T-helper 2 cell (primary cell): ENCODE measurements at regions not wholly inside any gene's neighbourhood (a gene's known extent, or its start where the extent isn't known, plus 50 kb on each side); places are given as distances from the start of the nearest gene placed in this dataset.
A peak's percentile ranks its signal among the peaks of the same experiment; 100 is the strongest.

Experiments used
- DNase-seq, 5 experiments: peaks; one replicate each; pipeline versions ENCODE4 v3.0.0 to v3.0.0-alpha.2; 2012 to 2022

DNA sequence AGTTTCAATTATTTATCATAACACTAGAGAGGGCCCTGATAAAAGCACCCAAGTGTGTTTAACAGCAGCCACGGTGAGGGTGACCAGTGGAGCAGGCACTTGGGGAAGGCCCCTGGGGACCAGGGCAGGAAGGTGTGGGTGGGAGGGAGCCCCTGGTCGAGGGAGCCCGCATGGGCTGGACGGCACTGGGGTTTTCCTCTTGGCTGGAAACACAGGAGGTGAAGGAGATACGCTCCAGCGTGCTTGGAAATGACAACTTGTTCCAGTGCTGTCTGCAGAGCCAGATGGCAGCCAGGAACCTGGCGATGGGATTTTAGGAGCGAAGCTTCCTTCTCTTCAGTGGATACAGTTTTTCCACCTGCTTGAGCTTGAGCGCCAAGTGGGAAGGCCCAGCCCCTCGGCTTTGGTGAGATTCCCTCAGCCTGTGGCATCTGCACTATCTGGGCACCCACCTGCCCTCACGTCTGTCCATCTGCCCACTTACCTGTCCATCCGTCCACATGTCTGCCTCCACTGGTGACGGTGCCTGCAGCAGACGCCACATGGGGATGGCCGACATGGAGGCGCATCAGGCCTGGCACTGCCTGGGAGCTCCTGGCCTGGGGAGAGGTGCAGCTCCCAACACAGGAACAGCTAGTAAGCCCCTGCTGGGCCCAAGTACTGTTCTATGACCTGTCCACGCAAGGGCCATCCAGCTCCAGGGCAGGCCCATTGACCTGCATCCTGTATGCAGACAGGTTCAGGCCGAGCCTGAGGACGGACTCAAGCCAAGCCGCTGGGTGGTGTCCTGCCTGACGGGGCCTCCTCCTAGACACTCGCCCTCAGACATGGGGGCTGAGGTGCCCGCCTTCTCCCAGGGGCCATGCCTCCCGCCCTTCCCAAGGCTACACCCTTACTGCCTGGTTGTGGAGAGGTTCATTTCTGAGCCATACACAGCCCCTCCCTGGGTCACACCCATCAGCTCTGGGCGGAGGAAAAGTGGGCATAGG is 192.2 kb upstream of the C14orf180 start:
- no peak for DNase-seq

DNA sequence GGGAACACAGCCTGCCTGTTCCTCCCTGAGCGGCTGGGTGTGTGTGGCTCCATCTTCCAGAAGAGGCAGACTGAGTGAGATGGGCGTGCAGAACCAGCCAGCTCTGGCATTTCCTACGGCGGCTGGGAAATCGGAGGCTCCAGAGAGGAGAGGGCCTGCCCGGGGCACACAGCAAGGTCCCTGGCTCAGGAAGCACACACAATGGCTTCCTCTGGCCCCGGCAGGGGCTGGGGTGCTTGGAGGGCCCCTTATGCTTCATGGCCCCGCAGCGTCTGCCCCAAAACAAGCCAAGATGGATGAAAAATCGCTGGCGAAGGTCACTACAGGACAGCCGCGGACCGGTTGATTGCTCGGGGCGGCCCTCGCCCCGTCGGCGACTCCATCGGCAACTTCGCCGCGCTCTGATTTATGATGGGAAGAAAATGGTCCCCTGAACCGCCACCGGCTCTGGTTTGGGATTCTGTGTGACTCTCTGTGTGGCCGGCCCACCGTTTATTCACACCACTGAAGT is 191.5 kb upstream of the C14orf180 start:
- DNase-seq = no peak

- DNase-seq = no peak
Observed at GRCh38 chr14:104388541-104389325, 190.8 kb upstream of the C14orf180 start.

DNA sequence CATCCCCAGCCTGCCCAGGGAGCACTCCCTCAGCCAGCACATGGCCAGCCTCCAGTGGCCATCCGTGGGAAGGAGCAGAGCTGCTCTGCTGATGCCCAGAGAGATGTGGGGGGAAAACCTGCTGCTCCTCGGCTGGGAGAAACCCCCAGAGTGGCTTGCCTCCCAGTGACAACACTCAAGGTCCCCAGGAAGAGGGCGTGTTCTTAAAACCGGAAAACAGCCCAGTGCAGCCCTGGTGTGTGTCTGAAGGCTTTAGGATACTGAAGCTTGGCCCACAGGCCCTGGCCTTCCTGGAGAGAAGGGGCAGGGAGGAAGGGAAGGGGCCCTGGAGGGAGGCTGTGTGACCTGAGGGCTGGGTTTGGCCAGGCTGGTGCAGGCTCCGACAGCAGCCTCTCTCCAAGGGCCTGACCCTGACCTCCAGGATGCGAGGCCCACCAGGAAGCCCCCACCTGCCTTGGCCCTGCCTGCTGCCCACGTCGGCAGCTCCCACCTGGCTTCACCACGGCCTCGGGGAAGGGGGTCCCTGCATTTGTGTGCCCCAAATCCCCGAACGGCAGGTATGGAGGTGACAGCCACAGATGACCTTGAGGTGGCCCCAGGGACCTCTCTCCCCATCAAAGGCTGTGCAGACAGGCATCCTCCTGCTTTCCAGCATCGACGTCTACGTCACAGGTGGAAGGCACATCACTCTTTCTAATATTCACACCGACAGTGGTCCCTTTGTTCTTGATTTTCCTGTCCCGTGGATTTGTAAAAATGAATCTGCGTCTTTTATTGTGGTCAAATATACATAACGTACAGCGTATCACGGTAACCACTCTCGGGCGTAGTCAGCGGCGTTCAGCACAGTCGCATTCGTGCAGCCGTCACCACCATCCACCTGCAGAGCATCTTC is 190.0 kb upstream of the C14orf180 start:
- peak in 3 of 5 experiments; percentile 36 to 52 (median 43) for DNase-seq

DNA sequence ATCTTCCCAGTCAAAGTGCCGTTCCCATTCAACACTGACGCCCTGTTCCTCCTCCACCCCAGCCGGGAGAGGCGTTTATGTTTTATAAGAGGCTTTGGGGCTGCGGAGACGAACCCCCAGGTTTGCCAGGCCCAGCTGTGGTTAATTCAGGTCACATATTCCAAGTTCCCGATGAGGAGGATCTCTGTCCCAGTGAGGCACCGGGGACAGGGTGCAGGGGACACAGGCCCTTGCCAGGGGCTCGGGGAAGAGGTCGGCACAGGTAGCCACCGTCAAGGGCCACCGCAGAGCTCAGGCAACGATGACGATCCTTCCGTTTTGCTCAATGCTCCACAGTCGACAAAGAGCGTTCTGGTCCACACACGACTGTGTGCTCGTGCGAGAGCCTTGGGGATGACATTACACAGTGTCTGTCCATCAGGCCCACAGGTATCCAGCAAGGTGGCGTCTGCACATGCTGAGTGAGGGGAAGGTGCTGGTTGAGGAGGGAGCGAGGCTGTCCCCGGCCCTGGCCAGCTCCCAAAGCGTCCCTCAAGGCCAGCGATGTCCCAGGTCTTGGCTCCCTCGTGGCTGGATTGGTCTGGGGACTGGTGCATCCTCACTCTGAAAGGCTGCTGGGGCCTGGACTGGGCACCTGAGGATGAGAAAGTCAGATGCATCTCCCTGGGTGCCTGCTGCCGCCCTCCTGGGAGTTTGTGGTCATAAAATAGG is 189.2 kb upstream of the C14orf180 start:
- no peak for DNase-seq

DNA sequence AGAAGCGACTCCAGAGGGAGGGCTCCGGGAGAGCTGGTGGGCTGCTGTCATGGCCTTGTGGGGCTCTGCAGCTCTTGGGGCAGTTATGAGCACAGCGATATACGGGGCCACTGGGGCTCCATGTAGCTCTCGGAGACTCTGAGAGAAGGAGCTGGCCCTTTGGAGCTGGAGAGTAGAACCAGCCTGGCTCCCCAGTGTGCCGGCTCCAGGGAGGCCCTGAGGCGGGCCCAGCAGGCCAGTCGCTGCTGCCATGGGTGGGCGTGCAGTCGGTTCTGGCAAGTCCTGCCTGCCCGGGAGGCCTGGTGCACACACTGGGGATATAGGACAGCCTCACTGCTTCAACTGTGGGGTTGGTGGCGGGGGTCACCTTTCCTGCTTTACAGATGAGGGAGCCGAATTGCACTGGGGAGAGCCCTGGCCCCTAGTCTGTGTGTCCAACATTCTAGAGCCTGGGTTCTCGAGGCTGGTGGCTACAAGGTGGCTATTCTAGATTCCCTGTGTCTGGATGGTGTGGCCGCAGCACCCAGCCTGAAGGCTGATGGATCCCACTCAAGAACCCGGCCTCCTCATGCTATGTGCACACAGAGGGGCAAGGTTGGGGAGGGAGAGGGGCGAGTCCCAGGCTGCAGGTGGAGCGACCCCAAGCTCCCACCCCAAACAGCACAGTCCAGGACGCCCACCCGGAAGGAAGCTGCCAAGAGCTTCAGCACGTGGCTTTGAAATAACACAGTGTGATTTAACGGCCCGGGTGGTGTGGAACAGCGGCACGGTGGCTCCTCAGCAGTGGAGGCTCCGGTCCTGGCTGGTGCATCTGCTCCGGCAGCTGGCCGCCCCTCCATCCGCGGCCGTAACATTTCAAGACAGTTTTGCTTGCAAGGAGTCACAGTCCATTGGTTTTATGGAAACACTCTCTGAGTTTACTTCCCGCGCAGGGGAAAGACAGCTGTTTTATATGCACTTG is 188.3 kb upstream of the C14orf180 start:
- no peak for DNase-seq

GRCh38 chr14:104392001-104392395 is 187.6 kb upstream of the C14orf180 start:
- no peak for DNase-seq

DNA sequence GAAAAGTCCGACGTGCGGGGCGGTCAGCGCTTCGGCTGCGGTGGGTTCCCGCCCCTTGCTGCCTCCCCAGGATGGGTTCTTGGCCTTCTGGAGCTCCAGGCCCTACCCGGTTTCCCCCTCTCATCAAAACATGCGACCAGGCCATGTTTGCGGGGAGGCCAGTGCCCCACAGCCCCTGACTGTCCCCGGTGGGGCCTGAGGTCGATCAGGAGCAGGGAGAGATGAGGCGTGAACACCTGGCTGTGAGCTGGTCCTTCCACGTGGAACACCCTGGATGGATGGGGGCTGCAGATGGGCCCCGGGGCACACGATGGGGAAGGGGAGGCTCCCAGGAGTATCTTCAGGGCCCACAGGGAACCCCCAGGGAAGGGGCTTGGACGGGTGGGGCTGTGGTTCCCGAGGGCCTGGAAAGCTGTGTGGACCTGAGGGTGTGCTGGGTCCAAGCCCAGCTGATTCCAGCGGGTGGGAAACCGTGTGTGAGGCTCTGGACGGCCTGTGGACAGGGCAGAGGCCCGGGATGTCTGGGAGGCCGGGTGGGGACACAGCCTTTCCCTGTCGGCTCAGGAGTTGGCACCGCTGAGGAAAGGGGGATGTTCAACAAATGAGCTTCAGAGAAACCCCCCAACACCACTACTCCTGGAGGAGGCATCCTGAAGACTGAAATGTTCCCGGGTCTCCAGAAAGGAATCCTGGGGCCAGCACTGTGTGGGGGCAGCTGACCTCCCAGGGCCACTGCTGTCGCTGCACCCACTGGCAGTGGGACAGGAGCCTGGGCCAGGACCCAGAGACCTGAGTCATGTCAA is 187.0 kb upstream of the C14orf180 start:
- no peak for DNase-seq

GRCh38 chr14:104393199-104393897 is 186.2 kb upstream of the C14orf180 start:
- DNase-seq = no peak

DNA sequence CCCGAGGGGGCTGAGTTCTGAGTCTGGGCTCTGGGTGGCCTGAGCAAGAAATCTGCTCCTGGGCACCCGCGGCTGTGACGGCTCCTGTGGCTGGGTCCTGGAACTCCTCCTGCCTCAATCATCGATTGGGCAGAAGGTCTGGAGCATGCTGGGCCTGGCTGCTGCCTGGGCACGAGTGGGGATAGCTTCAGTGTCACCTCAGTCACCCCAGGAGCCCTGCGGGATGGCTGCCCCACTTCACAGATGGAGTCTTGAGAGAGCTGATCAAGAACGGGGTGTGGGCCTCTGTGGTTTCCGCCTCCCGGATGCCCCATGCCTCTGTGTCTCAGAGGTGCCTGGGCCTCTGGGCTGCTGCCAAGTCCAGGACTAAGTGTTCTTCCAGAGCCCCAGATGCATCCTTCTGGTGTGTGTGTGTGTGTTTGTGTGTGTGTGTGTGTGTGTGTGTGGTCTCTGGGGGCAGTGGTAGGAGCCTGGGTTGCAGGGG is 185.6 kb upstream of the C14orf180 start:
- DNase-seq = peak in 4 of 5 experiments; percentile 22 to 89 (median 72)

- no peak for DNase-seq
Observed at GRCh38 chr14:104394409-104394851, 185.1 kb upstream of the C14orf180 start.

DNA sequence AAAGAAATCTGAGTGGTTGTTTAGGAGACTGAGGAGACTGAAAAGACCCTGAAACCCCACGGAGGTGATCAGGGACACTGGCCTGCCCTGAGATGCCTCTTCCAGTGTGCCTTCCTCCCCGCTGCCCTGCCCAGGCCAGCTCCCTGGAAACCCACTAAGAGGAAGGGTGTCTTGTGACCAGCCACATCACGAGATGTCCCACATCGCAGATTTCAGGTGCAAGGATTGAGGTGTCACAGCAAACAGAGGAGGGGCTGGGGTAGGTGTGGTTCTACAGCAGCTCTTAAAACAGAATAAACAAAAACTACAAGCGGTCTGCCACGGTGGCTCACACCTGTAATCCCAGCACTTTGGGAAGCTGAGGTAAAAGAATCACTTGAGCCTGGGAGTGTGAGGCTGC is 184.3 kb upstream of the C14orf180 start:
- no peak for DNase-seq

- DNase-seq = no peak
Observed at GRCh38 chr14:104395941-104396681, 183.5 kb upstream of the C14orf180 start.

DNA sequence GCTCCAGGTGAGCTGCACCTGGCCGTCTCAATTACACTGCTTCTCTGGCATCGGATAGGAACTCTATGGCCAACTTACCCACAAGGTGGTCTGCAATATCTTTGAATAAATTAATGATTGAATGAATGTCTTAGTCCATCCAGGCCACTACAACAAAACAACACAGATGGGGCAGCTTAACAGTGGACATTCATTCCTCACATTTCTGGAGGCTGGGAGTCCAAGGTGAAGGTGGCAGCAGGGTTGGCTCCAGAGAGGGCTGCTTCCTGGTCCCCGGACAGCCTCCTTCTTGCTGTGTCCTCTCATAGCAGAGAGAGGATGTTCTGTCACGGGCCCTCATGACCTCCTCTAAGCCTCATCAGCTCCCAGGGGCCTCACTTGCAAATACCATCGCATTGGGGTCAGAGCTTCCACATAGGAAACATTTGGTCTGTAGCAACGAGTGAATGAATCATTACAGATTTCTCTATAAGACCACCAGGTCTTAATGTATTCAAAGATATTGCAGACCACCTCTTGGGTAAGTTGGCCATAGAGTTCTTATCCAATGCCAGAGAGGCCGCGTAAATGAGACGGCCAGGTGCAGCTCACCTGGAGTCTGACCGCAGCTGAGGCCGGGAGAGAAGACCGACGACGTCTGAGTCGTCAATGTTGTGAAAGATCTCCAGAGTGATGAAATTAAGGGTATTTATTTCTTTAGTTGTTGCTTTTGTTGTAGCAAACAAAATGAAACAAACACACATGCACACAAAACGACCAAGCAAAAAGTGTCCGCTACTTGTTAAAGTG is 182.7 kb upstream of the C14orf180 start:
- DNase-seq = no peak

DNA sequence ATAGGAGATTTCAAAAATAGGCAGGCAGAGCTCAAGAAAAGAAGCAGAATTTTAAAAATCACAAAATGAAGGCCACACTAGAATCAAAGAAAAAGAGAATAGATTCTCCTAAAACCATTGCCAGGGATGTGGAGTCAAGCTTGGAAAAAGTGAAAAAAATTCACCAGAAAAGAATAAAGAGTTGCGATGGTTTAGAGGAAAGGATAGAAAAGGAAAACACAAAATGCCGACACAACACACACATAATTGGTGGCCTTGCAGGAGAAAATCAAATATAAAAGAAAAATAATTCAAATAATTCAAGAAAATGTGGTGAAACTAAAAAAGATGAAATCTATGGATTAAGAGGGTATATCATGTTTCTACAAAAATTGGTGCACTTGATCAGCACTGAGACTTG is 181.6 kb upstream of the C14orf180 start:
- DNase-seq = no peak

- no peak for DNase-seq
Observed at GRCh38 chr14:104398656-104399055, 180.9 kb upstream of the C14orf180 start.
